HG02678 (cell line): ENCODE measurements at regions not wholly inside any gene's neighbourhood (a gene's known extent, or its start where the extent isn't known, plus 50 kb on each side); places are given as distances from the start of the nearest gene placed in this dataset.

ENCODE experiments used
- ATAC-seq: cut with Tn5 transposase; IDR thresholded peaks from one replicate; pipeline ENCODE4 v1.9.1; 2021; ENCODE audit warnings: mild to moderate bottlenecking, moderate library complexity; ENCODE audit not compliant: unreplicated experiment

DNA sequence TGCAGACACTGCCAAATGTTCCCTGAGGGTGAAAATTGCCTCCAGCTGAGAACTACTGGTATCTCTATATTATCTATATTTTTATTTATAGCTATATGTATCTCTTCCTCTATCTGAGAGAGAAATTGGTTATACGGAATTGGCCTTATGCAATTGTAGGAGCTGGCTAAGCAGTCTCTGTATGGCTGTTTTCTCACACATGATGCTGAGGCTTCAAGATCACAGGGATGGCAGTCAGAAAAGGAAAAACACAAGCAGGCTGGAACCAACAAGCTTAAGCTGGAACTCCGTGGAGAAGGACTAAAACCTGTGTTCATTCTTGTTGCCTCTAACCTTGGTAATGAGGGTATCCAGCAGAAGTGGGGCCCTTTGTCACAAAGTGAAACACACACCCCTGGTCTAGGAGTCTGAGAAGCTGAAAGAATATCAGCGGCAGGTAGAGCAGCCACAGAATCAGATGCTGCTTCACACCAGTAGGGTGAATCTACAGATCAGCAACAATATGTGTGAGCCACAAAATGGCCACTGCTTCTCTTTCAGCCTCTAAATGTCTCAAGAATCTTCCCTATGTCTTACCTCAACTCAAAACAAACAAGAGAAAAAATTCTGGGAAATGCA is 166.5 kb upstream of the PPP1R2C start:
- no peak for ATAC-seq

DNA sequence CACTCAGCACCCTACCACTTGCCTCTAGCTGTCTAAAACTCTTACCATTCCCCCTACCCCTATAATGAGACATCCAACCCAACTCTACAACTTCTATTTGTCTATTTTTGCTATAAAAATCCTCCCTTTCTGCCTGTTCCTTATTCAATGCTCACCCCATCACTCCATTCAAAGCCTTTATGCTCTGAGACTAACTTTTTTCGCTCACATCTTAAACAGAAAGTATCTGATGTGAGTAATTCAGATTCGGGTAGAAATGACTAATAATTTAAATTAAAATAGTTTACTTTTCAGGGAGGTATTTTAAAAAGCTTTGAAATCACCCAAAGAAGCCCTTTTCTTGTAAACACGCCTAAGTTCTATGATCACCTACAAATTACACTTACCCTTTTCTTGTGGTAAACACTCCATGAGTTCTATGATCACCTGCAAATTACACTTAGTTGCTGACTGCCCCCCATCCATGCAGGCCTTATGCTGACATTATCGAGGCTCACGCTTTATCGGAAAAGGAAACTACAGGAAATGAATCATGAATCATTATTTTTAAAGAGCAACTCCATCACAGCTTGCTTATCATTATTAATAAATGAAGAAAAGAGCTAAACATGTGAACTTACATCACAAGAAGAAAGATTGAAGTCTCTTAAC is 168.7 kb upstream of the PPP1R2C start:
- no peak for ATAC-seq

DNA sequence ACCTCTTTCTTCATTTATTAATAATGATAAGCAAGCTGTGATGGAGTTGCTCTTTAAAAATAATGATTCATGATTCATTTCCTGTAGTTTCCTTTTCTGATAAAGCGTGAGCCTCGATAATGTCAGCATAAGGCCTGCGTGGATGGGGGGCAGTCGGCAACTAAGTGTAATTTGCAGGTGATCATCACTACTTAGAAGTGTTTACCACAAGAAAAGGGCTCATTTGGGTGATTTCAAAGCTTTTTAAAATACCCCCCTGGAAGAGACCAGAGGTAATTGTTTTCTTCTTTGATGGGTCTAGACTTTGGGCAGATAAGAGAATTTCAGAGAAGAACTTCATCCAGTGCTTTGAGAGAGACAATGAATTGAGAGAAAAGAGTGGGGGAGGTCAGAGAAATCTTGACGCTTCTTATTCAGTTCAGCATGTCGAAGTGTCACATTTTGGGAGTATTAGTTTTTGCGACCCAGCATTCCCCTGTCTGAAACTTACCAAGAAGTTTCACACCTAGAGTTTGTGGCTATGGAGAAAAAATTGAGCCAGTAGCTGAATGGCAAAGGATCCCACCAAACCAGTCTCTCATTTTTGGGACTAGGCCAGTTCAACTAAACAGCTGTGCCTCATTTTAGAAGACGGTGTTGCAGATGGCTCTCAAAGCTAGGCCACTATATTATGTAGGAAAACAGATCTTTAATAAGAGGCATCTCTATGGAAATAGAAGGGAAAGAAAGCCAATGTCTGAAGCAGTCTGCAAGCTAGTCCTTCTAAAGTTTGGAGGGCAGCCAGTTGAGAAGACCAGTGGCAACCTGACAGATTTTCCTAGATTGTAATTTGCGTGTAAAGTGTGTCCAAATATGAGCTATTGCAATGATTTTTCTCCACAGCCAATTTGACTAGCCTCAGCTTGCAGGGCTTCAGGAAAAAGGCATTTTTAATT is 171.0 kb upstream of the PPP1R2C start:
- no peak for ATAC-seq

DNA sequence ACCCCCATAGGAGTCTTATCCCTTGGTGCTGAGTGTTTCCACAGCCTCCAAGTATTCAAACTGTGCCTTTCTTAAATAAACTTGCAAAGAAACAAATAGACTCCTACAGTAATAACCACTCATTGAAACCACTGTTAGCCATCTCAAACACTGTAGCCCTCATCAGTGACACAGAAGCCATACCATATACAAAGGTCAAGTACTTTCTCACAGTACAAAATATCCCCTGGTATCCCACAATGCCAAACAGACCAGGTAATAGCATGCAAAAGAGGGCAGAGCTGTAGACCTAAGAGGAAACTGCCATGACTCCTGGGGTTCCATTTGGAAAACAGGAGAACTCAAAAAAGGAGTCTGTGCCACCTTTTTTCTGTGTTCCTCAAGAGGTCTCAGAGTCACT is 173.8 kb upstream of the PPP1R2C start:
- no peak for ATAC-seq

DNA sequence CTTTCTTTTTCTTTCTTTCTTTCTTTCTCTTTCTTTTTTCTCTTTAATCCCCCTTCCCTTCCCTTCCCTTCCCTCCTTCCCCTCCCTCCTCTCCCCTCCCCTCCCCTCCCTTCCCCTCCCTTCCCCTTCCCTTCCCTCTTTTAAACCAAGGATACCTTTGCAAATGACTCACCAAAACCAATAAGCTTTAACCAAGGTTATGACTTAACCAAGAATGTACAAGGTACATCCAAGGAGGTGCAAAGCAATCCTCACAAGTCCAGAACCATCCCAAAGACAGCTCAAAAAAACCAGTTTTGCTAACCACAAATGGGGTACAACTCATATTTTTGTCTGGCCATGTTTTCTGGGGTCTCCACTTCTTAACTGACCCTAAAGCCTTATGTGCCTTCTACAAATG is 174.7 kb upstream of the PPP1R2C start:
- ATAC-seq = no peak

DNA sequence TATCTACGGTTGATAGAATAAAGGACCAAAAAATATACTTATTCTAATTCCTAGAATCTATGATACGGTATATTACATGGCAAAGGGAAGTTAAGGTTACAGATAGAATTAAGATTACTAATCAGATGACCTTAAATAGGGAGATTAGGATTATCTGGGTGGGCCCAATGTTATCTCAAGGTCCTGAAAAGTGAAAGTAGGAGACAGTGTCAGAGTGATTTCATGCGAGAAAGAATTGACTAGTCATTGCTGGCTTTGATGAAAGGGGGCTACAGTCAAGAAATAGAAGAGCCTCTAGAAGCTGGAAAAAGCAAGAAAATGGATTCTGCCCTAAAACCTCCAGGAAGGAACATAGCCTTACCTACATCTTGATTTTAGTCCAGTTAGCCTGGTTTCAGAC is 176.9 kb upstream of the PPP1R2C start:
- ATAC-seq = peak; percentile 37

DNA sequence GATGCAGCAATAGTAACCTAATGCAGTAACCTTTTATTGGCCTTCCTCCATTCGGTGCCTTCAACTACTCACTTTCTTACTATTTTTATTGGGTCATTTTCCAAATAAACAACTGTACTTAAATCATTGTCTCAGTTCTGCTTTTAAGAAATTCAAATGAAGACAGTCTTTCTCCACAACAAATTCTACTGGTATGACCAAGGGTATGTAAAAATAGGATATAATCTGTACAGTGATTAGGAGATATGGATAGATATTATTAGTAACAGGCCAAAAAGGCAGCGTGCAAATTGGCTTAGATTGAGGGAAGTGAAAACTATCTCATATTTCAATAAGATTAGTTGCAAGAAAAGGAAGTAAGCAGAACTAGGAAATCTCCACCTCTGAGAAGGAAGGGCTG is 177.4 kb upstream of the PPP1R2C start:
- ATAC-seq = peak; percentile 83

DNA sequence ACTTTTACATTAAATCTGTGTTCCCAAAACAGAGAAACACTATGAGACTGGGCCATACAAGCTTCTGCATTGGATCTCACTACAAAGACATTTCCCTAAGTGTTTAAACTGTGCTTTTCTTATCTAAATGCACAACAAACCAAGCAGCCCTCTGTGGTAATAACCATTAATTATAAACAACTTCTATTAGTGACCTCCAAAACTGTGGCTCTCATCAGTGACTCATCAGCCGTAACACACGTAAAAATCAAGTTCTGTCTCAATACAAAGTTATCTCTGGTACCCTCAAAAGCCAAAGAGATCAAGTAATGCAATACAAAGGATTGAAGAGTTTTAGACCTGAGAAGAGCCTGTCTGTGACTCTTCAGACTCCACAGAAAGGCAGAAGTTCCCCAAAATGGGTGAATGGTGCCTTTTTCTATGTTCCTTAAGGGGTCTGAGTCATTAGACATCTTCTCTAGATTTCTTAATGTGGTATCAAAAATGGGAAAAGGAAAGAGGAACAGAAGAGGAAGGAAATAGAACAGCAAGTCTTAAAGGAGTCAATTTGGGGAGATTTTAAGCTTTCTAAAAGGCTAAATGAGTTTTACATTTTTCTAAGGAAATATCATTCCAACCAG is 189.8 kb upstream of the PPP1R2C start:
- ATAC-seq = no peak

DNA sequence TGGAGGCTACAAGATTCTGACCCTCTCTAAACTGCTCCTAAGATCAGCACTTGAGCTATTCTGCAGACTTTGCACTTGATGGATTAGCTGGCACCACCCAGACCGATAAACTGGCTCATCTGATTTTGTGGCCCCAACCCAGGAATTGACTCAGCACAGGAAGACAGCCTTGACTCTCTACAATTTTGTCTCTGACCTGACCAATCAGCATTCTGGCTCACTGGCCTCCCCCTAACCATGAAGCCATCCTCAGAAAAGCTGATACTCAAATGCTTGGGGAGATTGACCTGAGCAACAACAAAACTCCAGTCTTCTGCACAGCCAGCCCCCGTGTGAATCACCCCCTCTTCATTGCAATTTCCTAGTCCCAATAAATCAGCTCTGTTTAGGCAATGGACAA is 195.4 kb upstream of the PPP1R2C start:
- no peak for ATAC-seq

DNA sequence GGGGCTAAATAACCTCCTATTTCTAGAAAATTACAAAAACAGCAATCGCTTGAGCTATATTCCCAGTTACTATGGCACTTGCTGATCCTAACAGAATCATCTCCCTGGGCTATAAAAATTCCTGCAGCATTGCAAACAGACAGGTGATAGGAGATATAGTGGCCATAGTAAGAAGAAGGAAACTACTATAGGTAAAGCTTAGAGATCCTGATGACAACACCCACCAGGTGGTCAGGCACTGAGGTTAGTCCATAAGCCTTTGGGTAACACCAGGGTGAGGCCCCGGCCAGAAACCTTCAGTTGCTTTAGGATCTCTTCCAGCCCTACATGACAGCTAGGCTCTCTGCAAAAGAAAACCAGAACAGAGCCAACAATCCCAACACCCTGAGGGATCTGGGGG is 197.9 kb upstream of the PPP1R2C start:
- no peak for ATAC-seq

DNA sequence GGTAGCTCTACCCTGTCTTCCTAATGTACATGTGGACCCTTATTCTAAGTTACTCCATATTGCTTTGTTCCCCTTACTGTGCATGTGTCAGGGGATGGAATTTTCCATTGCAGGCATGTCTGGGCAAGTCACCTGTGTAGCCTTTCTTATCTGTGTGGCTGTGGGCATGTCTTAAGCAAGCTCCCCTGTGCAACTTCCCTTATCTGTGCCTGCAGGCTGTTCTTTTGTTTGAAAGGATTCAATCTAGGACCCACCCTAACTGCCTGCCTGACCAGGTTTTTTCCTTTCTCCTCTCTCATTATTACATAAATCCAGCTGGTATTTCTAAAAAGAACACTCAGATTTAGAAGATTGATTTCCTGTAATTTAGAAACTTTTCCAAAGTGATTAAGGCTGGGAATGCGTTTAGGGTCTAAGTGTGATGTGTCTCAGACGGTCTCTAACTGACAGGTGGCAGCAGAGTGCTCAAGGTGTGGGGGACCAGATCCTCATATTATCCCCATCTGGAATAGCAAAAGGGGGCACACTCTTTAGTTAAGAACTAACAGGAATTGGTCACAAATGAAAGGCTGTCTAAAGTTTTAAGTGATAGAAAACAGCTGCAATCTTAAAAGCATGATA is 198.9 kb upstream of the PPP1R2C start:
- no peak for ATAC-seq

DNA sequence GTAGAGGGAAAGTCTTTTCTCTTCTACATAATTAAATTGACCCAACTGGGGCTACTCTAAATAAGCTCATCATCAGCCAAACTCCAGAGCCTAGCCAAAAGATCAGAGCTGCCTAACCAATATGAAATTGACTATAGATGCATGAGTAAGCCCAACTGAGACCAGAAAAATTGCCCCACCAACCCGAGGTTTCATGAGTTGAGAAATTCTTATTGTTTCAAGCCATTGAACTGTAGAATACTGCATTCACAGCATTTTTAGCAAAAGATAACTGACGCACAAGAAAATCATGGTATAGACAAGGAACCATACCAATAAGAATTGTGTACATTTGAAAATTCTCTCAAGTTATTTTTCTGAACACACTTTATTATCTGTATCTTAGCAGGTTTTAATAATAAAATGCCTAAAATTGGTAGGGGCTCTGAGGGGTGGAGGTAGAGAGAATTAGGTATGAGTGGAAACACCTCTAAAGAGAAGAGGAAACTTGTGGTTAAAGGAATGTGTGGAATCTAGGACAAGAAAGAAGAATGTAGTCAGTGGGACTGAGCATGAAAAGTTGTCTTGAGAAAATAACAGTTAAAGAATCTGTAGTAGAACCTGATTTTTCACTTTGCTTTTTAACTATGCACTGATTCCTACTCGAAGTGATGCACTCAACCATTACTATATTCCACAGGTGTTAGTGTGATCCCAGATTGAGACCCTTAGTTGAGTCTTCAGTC is 200.9 kb upstream of the PPP1R2C start:
- ATAC-seq = no peak

DNA sequence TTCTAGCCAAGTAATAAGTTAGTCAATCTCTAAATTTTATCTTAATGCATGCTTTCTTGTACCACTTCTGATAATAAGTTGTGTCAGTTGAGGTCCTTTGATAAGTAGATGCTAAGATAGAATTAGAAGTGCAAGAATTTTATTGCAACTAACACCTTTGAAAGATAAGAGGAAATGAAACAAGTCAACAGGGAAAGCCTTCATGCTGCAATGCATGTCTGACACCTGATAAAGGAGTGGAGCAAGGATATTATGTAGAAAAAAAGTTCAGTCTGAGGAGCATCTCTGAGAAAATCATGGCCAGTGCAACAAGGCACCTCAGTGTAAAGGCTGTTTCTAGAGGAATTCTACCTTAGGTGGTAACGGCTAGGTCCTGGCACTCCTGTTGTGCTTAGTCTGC is 210.7 kb upstream of the PPP1R2C start:
- no peak for ATAC-seq

DNA sequence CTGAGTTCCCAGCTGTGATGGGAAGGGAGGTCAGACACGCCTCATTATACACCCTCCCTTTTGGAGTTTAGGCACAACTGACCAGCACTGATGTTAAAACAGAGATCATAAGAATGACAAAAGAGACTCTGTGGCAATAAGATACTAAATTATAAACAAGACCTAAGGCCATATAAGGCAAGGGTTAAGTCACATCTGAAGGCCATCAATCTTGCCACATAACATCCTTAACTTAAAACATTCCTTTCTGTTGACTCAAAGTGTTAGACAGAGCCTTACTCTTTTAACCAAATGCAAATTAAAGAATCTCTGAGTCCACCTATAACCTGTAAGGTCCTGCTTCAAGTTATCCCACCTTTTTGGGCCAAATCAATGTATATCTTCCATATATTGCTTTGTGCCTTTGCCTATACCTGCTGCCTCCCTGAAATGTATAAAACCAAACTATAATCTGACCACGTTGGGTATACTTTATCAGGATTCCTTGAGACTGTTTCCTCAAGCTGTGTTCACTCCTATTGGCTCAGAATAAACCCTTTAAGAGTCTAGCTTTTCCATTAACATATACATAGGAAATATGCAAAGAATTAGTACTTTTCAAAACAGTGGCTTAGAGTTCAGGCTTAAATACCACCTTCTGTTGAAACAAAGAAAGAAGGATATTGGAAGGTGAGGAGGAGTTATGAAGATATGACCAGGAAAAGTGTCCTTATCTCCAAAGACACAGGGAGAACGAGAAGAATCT is 214.4 kb upstream of the PPP1R2C start:
- ATAC-seq = no peak

DNA sequence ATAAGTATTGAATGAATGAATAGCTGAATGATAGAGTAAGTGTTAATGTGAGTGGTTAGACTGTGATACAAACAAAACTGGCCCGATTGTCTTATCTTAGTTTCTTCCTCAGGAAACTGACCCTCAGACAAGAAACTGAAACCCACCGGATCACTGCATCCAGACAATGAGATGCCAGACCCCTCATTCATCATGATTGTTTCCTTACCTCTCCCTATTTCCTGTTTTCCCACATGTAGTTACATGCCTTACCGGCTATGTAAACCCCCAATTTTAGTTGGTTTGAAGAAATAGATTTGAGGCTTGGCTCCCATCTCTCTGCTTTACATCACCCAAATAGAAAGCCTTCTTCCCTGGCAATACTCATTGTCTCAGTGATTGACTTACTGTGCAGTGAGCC is 218.9 kb upstream of the PPP1R2C start:
- no peak for ATAC-seq

DNA sequence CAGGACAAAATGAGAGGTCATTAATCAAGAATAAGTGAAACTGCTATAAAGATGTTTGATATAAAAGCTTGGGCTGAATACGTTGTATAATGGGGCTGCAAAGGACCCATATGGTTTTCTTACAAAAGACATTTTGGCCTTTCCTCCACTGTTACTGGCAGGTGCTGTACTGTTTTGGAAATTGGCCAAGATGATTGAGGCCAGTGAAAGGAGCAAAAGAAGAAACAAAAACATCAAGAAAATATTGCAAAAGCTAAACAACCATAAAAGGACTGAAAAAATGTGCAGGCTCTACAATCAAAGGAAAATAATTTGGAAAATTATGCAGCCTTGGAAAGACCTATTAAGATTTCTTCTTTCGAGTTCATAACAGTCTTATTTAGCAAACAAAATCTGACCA is 222.2 kb upstream of the PPP1R2C start:
- no peak for ATAC-seq

DNA sequence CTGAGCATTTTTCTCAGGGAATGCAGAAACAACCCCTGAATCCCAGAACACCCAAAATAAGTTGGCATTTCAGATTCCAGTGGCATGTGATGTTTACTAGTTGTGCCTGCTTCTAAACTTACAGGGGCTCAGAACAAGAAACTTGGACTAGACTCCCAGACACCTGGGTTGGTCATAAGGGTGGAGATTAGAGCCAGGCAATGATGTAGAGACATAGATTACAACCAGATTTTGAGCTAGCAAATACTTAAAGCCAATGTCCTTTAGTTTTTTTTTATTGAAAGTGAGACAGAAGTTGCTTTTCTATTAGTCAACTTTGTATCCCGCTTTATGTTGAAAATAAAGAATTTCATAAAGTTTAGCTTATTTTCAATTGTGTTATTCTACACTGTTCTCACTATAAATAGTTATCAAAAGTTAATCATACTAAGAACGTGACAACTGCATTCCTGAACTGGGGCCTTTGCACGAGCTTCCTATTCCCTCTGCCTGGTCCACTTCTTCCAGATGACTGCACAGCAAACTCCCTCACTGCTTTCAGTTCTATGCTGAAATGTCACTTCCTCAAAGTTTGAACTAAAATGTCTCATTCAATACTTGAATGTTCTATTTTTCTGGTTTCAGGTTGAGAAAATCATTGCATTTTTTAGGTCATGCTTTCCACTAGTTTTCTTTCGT is 224.7 kb upstream of the PPP1R2C start:
- peak; percentile 82 for ATAC-seq

DNA sequence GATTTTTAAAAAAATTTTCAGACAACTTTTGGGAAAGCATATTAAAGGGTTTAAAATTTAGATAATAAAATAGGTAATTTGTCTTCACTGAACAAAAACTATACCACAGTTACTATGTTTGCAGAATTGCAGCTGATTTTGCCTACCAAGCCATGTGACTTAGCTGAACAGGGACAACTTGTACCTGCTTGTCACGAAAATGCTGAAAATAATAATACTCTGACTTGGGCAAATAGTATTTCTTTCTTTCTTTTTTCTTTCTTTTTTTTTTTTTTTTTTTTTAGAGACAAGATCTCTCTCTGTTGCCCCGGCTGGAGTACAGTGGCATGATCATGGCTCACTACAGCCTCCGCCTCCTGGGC is 225.2 kb upstream of the PPP1R2C start:
- peak; percentile 30 for ATAC-seq

DNA sequence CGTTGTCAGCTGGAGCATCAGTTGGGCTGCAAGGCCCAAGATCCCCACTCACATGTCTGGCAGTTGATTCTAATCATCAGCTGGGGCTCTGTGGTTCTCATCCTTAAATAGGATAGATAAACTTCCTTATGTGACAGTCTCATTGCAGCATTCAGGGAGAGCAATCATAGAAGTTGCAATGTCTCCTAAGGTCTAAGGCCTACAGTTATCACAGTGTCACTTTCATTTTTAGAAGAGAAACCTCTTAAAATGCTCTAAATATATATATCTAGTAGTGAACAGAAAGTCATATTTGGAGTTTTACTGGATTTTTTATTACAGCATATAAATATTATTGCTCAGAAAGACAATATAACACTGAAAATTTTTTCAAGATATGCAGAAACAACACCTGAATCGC is 226.0 kb upstream of the PPP1R2C start:
- ATAC-seq = no peak
